ENCODE measurements at regions not wholly inside any gene's neighbourhood (a gene's known extent, or its start where the extent isn't known, plus 50 kb on each side); places are given as distances from the start of the nearest gene placed in this dataset.
A peak's percentile ranks its signal among the peaks of the same experiment; 100 is the strongest.

DNA sequence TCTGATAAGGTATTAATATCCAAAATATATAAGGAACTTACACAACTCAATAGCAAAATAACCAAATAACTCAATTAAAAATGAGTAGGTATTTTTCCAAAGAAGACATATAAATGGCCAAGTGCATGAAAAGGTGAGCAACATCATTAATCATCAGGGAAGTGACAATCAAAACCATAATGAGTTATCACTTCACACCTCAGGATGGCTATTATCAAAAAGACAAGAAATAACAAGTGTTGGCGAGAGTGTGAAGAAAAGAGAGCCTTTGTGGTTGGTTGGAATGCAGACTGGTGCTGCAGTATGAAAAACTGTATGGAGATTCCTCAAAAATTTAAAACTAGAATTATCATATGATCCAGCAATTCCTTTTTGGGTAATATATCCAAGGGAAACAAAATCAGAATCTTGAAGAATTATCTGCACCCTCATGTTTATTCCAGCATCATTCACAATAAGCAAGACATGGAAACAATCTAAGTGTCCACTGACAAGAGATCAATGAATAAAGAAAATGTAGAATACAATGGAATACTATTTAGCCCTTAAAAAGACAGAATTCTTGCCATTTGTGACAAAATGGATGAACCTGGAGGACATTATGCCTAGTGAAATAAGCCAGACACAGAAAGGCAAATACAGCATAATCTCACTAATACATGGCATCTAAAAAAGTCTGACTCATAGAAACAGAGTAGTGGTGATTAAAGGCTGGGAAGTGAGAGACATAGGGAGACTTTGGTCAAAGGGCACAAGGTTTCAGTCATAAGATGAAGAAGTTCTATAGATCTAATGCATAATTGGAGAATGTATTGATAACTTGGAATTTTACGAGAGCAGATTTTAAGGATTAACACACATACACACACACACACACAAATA, 175.6 kb downstream of the FOXA2 start:
- no peak overlapping the region for H3K4me3 ChIP-seq (replicated peaks; ENCODE audit: low read depth, low read length)
- TF ChIP-seq, protein P1, sequence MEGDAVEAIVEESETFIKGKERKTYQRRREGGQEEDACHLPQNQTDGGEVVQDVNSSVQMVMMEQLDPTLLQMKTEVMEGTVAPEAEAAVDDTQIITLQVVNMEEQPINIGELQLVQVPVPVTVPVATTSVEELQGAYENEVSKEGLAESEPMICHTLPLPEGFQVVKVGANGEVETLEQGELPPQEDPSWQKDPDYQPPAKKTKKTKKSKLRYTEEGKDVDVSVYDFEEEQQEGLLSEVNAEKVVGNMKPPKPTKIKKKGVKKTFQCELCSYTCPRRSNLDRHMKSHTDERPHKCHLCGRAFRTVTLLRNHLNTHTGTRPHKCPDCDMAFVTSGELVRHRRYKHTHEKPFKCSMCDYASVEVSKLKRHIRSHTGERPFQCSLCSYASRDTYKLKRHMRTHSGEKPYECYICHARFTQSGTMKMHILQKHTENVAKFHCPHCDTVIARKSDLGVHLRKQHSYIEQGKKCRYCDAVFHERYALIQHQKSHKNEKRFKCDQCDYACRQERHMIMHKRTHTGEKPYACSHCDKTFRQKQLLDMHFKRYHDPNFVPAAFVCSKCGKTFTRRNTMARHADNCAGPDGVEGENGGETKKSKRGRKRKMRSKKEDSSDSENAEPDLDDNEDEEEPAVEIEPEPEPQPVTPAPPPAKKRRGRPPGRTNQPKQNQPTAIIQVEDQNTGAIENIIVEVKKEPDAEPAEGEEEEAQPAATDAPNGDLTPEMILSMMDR (IDR thresholded peaks at IDR 0.05; ENCODE audit: low read length, missing control alignments): no peak
- DNase-seq (ENCODE audit: low read depth): no peak

DNA sequence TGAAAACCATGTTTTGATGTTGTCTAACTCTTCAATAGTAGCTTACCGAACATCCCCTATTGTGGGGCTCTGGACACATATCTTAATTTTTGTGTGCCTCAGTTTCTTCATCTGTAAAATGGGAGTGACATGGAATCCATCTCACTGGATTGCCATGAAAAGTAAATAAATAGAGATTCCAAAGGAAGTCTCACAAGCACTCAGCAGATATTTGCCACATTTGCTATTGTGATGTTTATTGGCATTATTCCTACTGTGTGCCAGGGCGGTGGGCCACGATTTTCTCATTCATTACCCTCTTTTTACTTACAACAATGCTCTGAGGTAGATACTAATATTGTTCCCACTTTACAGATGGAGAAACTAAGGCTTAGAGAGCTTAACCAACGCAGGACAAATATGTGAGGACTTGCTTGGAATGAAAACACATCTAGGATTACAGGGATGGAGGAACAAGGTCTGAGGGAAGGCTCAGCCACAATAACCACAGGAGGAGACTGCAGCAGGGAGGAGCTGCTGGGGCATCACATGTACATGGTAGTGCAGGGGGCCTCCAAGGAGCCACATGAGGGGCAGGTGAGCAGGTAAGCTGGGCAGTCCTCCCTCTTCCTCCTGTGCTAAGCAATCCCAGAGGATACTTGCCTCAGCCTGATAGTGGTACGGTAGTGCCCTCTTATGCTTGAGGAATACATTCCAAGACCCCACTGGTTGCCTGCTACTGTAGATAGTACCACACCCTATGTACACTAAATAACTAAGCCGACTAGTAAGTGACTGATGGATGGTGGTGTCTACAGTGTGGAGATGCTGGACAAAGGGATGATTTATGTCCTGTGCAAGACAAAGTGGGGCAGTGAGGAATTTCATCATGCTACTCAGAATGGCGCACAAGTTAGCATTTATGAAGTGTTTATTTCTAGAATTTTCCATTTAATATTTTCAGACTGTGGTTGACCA, 176.9 kb downstream of the FOXA2 start:
- TF ChIP-seq, protein P1 (IDR thresholded peaks at IDR 0.05; ENCODE audit: low read length, missing control alignments): no peak
- no peak for DNase-seq (ENCODE audit: low read depth)
- no peak overlapping the region for H3K4me3 ChIP-seq (replicated peaks; ENCODE audit: low read depth, low read length)

DNA sequence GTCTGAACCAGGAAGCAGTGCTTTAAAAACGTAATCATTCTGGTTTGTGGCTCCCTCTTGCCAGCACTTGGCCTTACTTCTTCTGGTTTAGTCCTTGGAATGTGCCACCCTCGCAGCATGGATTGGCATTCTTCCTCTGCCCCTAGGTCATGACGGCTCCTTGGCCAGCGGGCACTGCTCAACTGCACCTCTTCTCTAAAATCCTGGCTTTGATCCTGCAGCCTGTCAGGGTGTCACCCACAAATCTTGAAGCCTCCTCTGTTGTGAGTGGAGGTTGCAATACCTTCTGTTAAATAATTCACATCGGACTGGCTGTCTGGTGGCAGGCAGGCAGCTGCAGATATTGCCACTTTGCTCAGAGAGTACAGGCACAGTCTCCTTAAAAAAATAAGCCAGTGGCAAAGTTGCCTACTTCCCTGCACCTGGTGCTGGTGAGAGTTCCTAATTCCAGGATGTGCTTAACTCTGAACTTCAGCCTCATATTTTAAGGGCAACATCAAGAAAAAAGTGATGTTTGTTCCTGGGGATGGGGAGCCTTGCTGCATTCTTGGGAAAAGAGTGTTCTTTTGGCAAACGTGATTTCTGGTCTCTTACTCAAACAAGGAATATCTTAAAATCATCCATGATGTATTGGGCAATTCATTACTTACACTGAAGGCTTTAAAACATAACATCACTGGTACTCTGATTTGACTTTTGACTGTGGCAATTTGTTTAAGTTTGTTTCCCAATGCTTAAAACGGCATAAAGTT, 179.8 kb downstream of the FOXA2 start:
- H3K4me3 ChIP-seq (replicated peaks; ENCODE audit: low read depth, low read length): no peak overlapping the region
- DNase-seq (ENCODE audit: low read depth): peak; percentile 38
- TF ChIP-seq, protein P1 (IDR thresholded peaks at IDR 0.05; ENCODE audit: low read length, missing control alignments): no peak

DNA sequence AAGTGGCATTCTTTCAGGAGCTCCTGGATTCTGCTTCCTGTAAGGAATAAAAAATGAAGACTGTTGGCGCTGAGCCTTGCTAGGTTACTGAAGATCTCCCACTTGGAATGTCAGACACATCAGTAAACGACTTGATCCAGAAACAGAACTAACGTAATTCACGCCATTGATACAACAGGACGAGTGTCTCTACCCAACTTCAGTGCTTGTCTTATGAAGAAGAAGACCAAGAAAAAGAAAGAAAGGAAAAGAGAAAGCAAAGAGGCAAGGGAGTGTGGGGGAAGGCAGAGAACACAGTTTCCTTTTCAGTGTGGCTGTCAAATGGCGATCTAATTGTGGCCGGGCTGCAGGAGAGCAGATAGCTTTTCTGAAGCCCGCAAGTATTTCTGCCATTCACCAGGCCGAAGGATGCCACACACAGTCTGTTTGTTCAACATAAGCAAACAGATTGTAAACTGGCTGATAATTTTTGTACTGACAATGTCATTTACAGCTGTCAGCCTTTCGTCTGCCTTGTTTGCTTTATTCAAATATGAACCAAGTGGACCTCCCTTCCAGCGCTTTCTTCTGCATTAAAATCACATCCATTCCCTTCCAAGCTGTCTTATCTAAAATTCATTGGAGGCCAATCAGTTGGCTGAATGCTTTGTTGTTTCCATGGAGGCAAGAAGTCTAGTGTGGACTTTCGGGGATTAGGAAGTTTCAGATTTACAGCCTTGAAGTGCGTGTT, 180.6 kb downstream of the FOXA2 start:
- TF ChIP-seq, protein P1 (IDR thresholded peaks at IDR 0.05; ENCODE audit: low read length, missing control alignments): no peak
- DNase-seq (ENCODE audit: low read depth): peak; percentile 28
- peak overlapping the region; percentile 34 for H3K4me3 ChIP-seq (replicated peaks; ENCODE audit: low read depth, low read length)

DNA sequence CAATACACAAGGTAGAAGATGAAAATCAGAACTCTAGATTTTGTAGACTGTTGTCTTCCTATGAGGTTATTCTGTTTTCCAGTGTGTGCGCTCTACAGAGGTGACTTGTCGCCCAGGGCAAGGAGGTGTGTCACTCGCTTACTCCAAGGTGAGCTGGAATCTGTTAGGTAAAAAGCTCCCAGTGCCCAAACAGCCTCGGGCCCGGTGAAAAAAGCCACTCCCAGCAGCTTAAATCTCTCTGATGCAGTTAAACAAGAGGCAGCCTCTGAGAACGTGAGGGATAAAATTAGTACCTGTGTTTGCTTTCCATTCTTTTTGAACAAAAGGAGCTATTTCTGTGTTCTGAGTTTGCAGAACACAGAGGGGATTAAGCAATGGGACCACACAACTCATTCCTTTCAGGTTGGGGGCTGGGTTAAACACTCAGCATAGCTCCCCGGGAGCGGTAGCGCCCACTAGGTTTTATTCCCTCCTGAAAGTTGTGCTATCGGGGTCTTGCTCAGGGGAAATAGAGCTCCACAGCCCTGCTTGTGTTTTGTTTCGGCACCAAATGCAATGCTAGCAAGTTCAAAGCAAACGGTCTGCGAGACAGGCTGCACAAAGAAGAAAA, 181.2 kb downstream of the FOXA2 start:
- TF ChIP-seq, protein P1 (IDR thresholded peaks at IDR 0.05; ENCODE audit: low read length, missing control alignments): no peak
- peak overlapping the region; percentile 34 for H3K4me3 ChIP-seq (replicated peaks; ENCODE audit: low read depth, low read length)
- peak; percentile 20 for DNase-seq (ENCODE audit: low read depth)

All from fibroblast of pulmonary artery (primary cell).